Keratinocyte (primary cell): ENCODE measurements at regions not wholly inside any gene's neighbourhood (a gene's known extent, or its start where the extent isn't known, plus 50 kb on each side); places are given as distances from the start of the nearest gene placed in this dataset.

Experiments used
- DNase-seq: peaks from one replicate; pipeline ENCODE4 v3.0.0-alpha.2; 2011; ENCODE audit warnings: low read depth, missing footprints, low spot score
- FAIRE-seq: peaks from 2 replicates; lab custom pipeline; 2011; peaks lifted over from hg19 to GRCh38; lab: Jason Lieb, UNC
- H2AFZ ChIP-seq: 2 replicates; pipeline ENCODE4 v1.6.0; 2012; ENCODE audit warnings: low read length, control low read depth, inconsistent platforms; ENCODE audit not compliant: control insufficient read depth
- H3K27ac ChIP-seq: 2 replicates; pipeline ENCODE4 v1.5.1; 2011; ENCODE audit warnings: low read length; ENCODE audit not compliant: control insufficient read depth, insufficient read depth
- H3K27me3 ChIP-seq: 3 replicates; pipeline ENCODE4 v1.6.0; 2011; ENCODE audit warnings: low read length; ENCODE audit not compliant: control insufficient read depth, insufficient read depth; ENCODE audit errors: extremely low read depth
- H3K36me3 ChIP-seq, 2 experiments: 2 replicates in 1 of 2; 3 replicates in 1 of 2; pipeline ENCODE4 v1.5.1; 2011; ENCODE audit warnings: low read length in 2 of 2, mild to moderate bottlenecking in 1 of 2; ENCODE audit not compliant: control insufficient read depth in 2 of 2, insufficient read depth in 2 of 2; ENCODE audit errors: extremely low read depth in 1 of 2
- H3K4me1 ChIP-seq: 3 replicates; pipeline ENCODE4 v1.5.1; 2011; ENCODE audit warnings: low read length; ENCODE audit not compliant: control insufficient read depth, insufficient read depth; ENCODE audit errors: extremely low read depth
- H3K4me2 ChIP-seq: 3 replicates; pipeline ENCODE4 v1.6.0; 2011; ENCODE audit warnings: low read depth, low read length; ENCODE audit not compliant: control insufficient read depth, insufficient read depth; ENCODE audit errors: extremely low read depth
- H3K4me3 ChIP-seq, 3 experiments: fragments of 200-600 bp in 1 of 3; sonication (generic) in 1 of 3; 2 replicates in 2 of 3; 3 replicates in 1 of 3; pipeline ENCODE4 v1.5.1; 2011 to 2016; ENCODE audit warnings: low read length in 3 of 3, mild to moderate bottlenecking in 3 of 3, control low read depth in 2 of 3, inconsistent platforms in 1 of 3, low read depth in 1 of 3, mixed read lengths in 1 of 3, mixed run types in 1 of 3, moderate library complexity in 1 of 3; ENCODE audit not compliant: control insufficient read depth in 2 of 3, insufficient read depth in 2 of 3; ENCODE audit errors: extremely low read depth in 1 of 3
- H3K79me2 ChIP-seq: 2 replicates; pipeline ENCODE4 v1.6.0; 2012; ENCODE audit warnings: low read length; ENCODE audit not compliant: control insufficient read depth, insufficient read depth
- H3K9ac ChIP-seq: 3 replicates; pipeline ENCODE4 v1.6.0; 2011; ENCODE audit warnings: low read length; ENCODE audit not compliant: control insufficient read depth, insufficient read depth; ENCODE audit errors: extremely low read depth
- H3K9me1 ChIP-seq: 3 replicates; pipeline ENCODE4 v1.6.0; 2011; ENCODE audit warnings: low read length; ENCODE audit not compliant: control insufficient read depth, insufficient read depth; ENCODE audit errors: extremely low read depth
- H3K9me3 ChIP-seq: 2 replicates; pipeline ENCODE4 v1.5.1; 2012; ENCODE audit warnings: low read depth, low read length; ENCODE audit not compliant: control insufficient read depth
- H4K20me1 ChIP-seq: 3 replicates; pipeline ENCODE4 v1.6.0; 2011; ENCODE audit warnings: low read length; ENCODE audit not compliant: control insufficient read depth, insufficient read depth; ENCODE audit errors: extremely low read depth
- CTCF ChIP-seq, 3 experiments: IDR thresholded peaks in 1 of 3; conservative IDR thresholded peaks in 1 of 3; optimal IDR thresholded peaks in 1 of 3; 2 replicates in 2 of 3; 3 replicates in 1 of 3; pipeline versions ENCODE3 to v1.5.1; 2011; ENCODE audit warnings: low read length in 3 of 3, mild to moderate bottlenecking in 3 of 3, moderate library complexity in 2 of 3, control low read depth in 1 of 3, inconsistent platforms in 1 of 3; ENCODE audit not compliant: insufficient read depth in 2 of 3; ENCODE audit errors: extremely low read depth in 1 of 3
- EZH2 ChIP-seq: IDR thresholded peaks from one replicate; pipeline ENCODE4 v1.6.1; 2012; ENCODE audit warnings: inconsistent platforms, mild to moderate bottlenecking, low read length, moderate library complexity
- dilution Hi-C: fragments of 300-500 bp; cut with MboI; formaldehyde crosslinking; loops from one replicate; pipeline ENCODE4 v1.7.0; 2020; ENCODE audit warnings: low sequenced_read_pairs; ENCODE audit not compliant: extremely low pct_ligation_motif_present

- no peak for FAIRE-seq
- Histone ChIP-seq H3K4me3 (no peak overlapping the region), H3K9me3 (no peaks in the 10 kb centered on the region), H2AFZ (no peak overlapping the region), H3K9ac (no peak overlapping the region), H3K4me1 (no peaks in the 10 kb centered on the region), H3K36me3 (no peaks in the 10 kb centered on the region), H3K79me2 (no peaks in the 10 kb centered on the region), H3K27ac (no peak overlapping the region), H4K20me1 (no peaks in the 10 kb centered on the region), H3K9me1 (no peaks in the 10 kb centered on the region), H3K4me2 (no peak overlapping the region), H3K27me3 (no peaks in the 10 kb centered on the region)
- TF ChIP-seq CTCF (optimal IDR thresholded peaks at IDR 0.05 in 1 of 3, IDR thresholded peaks at IDR 0.05 in 1 of 3, conservative IDR thresholded peaks at IDR 0.05 in 1 of 3; ENCODE audit: extremely low read depth in 1 of 3, insufficient read depth in 2 of 3, low read length in 3 of 3) (no peak), EZH2 (no peak)
- dilution Hi-C loops, result no loop called here
- DNase-seq, result no peak
Measured at GRCh38 chr6:69449887-69450286, 346.9 kb downstream of the LMBRD1 start.
